ENCODE measurements at regions not wholly inside any gene's neighbourhood (a gene's known extent, or its start where the extent isn't known, plus 50 kb on each side); places are given as distances from the start of the nearest gene placed in this dataset.

GRCh38 chr15:99449514-99449913 is 116.3 kb upstream of the MEF2A start:
- Histone ChIP-seq H3K79me2 (no peaks in the 10 kb centered on the region), H3K9me2 (replicated peaks; ENCODE audit: insufficient read depth) (no peaks in the 10 kb centered on the region), H3K4me1 (ENCODE audit: insufficient read depth) (peaks cover 7% of the 10 kb centered on the region), H3K4me2 (no peak overlapping the region), H3K4me3 (no peak overlapping the region), H3K9me3 (ENCODE audit: low read depth) (no peaks in the 10 kb centered on the region), H3K27ac (no peak overlapping the region), H2AFZ (no peak overlapping the region), H3K36me3 (replicated peaks; ENCODE audit: insufficient read depth, low read depth) (no peaks in the 10 kb centered on the region), H3K27me3 (no peaks in the 10 kb centered on the region), H4K20me1 (ENCODE audit: insufficient read depth, poor library complexity, severe bottlenecking) (no peaks in the 10 kb centered on the region)
- 91% methylated on average over 4 of the region's 4 CpGs for WGBS (ENCODE audit: low lambda C conversion rate, missing lambda C conversion rate)
- TF ChIP-seq EZH2 (IDR thresholded peaks at IDR 0.05; ENCODE audit: borderline replicate concordance) (no peak), CTCF (IDR thresholded peaks at IDR 0.05; ENCODE audit: poor library complexity) (no peak), EZH2phosphoT487 (IDR thresholded peaks at IDR 0.05; ENCODE audit: low read depth, severe bottlenecking, unreplicated experiment) (no peak)
- DNase-seq (ENCODE audit: low spot score): no peak

- no peaks in the 10 kb centered on the region for H4K20me1 ChIP-seq (ENCODE audit: insufficient read depth, poor library complexity, severe bottlenecking)
- no peaks in the 10 kb centered on the region for H3K27me3 ChIP-seq
- no peaks in the 10 kb centered on the region for H3K9me3 ChIP-seq (ENCODE audit: low read depth)
- H3K4me3 ChIP-seq: no peak overlapping the region
- WGBS (ENCODE audit: low lambda C conversion rate, missing lambda C conversion rate): 71% methylated on average over 13 of the region's 14 CpGs
- H3K4me2 ChIP-seq: no peak overlapping the region
- peak; percentile 42 for DNase-seq (ENCODE audit: low spot score)
- H3K27ac ChIP-seq: no peak overlapping the region
- TF ChIP-seq EZH2phosphoT487 (IDR thresholded peaks at IDR 0.05; ENCODE audit: low read depth, severe bottlenecking, unreplicated experiment) (no peak), CTCF (IDR thresholded peaks at IDR 0.05; ENCODE audit: poor library complexity) (no peak), EZH2 (IDR thresholded peaks at IDR 0.05; ENCODE audit: borderline replicate concordance) (no peak)
- peaks cover 14% of the 10 kb centered on the region for H3K4me1 ChIP-seq (ENCODE audit: insufficient read depth)
- H3K9me2 ChIP-seq (replicated peaks; ENCODE audit: insufficient read depth): no peaks in the 10 kb centered on the region
- no peaks in the 10 kb centered on the region for H3K36me3 ChIP-seq (replicated peaks; ENCODE audit: insufficient read depth, low read depth)
- no peaks in the 10 kb centered on the region for H3K79me2 ChIP-seq
- H2AFZ ChIP-seq: no peak overlapping the region
Measured at GRCh38 chr15:99450896-99451358, 114.9 kb upstream of the MEF2A start.

- TF ChIP-seq EZH2phosphoT487 (IDR thresholded peaks at IDR 0.05; ENCODE audit: low read depth, severe bottlenecking, unreplicated experiment): no peak
- TF ChIP-seq CTCF (IDR thresholded peaks at IDR 0.05; ENCODE audit: poor library complexity): no peak
- H3K4me3 ChIP-seq: no peak overlapping the region
- no peaks in the 10 kb centered on the region for H3K27me3 ChIP-seq
- H3K27ac ChIP-seq: no peak overlapping the region
- H2AFZ ChIP-seq: no peak overlapping the region
- no peaks in the 10 kb centered on the region for H3K9me2 ChIP-seq (replicated peaks; ENCODE audit: insufficient read depth)
- DNase-seq (ENCODE audit: low spot score): no peak
- H3K9me3 ChIP-seq (ENCODE audit: low read depth): no peaks in the 10 kb centered on the region
- H3K4me2 ChIP-seq: no peak overlapping the region
- 91% methylated on average over 3 of the region's 3 CpGs for WGBS (ENCODE audit: low lambda C conversion rate, missing lambda C conversion rate)
- no peaks in the 10 kb centered on the region for H3K79me2 ChIP-seq
- H4K20me1 ChIP-seq (ENCODE audit: insufficient read depth, poor library complexity, severe bottlenecking): no peaks in the 10 kb centered on the region
- no peaks in the 10 kb centered on the region for H3K36me3 ChIP-seq (replicated peaks; ENCODE audit: insufficient read depth, low read depth)
- peaks cover 14% of the 10 kb centered on the region for H3K4me1 ChIP-seq (ENCODE audit: insufficient read depth)
Measured at GRCh38 chr15:99451484-99451883, 114.3 kb upstream of the MEF2A start.

- TF ChIP-seq EZH2phosphoT487 (IDR thresholded peaks at IDR 0.05; ENCODE audit: low read depth, severe bottlenecking, unreplicated experiment) (no peak), EZH2 (IDR thresholded peaks at IDR 0.05; ENCODE audit: borderline replicate concordance) (no peak)
- H3K9me2 ChIP-seq (replicated peaks; ENCODE audit: insufficient read depth): no peaks in the 10 kb centered on the region
- peaks cover 14% of the 10 kb centered on the region for H3K4me1 ChIP-seq (ENCODE audit: insufficient read depth)
- H3K4me2 ChIP-seq: no peak overlapping the region
- WGBS (ENCODE audit: low lambda C conversion rate, missing lambda C conversion rate): 86% methylated on average over 11 of the region's 11 CpGs
- H3K27ac ChIP-seq: no peak overlapping the region
- no peaks in the 10 kb centered on the region for H3K27me3 ChIP-seq
- no peaks in the 10 kb centered on the region for H3K79me2 ChIP-seq
- H3K4me3 ChIP-seq: no peak overlapping the region
- H3K9me3 ChIP-seq (ENCODE audit: low read depth): no peaks in the 10 kb centered on the region
- no peaks in the 10 kb centered on the region for H4K20me1 ChIP-seq (ENCODE audit: insufficient read depth, poor library complexity, severe bottlenecking)
- no peak for DNase-seq (ENCODE audit: low spot score)
- no peaks in the 10 kb centered on the region for H3K36me3 ChIP-seq (replicated peaks; ENCODE audit: insufficient read depth, low read depth)
- no peak overlapping the region for H2AFZ ChIP-seq
Measured at GRCh38 chr15:99452010-99452409, 113.8 kb upstream of the MEF2A start.
